ENCODE measurements at regions not wholly inside any gene's neighbourhood (a gene's known extent, or its start where the extent isn't known, plus 50 kb on each side); places are given as distances from the start of the nearest gene placed in this dataset.

GRCh38 chr6:40265615-40266014 lies 321.5 kb downstream of the LRFN2 start:
- TF ChIP-seq USF2 (IDR thresholded peaks at IDR 0.05; ENCODE audit: low read depth, low read length), result no peak
- TF ChIP-seq POLR2A (IDR thresholded peaks at IDR 0.05; ENCODE audit: low read depth, low read length), result no peak

All from IMR-90 (cell line).